ENCODE measurements at regions not wholly inside any gene's neighbourhood (a gene's known extent, or its start where the extent isn't known, plus 50 kb on each side); places are given as distances from the start of the nearest gene placed in this dataset.
"Not testable (repeated sequence)": the region's sequence is repeated elsewhere in the genome, so short reads cannot be mapped to it uniquely, and the experiment has no call there.

DNA sequence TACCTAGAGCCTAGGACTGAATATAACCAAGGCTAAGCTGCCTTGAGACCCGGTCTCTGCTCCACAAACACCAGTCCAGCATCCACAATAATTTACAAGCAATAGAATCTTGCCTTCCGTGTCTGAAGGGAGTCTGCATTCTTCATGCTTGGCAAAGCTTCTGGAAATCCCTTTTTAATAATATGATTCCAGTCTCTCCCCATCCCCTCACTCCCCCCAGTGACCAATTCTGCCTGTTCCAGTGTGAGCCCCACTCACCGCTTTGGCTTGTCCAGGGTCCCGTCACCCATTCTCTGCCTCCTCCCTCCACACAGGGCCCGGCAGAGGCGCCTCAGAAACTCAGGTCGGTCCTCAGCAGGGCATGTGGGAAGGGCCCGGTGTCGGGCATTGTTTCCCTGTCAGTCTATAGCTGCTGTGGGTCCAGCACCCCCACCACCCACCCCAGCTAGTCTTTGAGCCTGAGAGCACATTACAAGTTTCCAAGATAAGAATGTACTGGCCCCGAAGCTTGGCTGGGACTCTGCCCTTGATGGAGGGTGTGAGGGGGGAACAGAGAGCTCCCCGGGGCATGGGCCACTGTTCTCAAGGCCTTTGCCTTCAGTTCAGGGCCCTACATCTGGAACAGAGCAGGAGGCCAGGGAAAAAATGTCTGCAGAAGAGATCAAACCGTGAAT lies 129.7 kb upstream of the MYCN start:
- DNase-seq, result no peak

DNA sequence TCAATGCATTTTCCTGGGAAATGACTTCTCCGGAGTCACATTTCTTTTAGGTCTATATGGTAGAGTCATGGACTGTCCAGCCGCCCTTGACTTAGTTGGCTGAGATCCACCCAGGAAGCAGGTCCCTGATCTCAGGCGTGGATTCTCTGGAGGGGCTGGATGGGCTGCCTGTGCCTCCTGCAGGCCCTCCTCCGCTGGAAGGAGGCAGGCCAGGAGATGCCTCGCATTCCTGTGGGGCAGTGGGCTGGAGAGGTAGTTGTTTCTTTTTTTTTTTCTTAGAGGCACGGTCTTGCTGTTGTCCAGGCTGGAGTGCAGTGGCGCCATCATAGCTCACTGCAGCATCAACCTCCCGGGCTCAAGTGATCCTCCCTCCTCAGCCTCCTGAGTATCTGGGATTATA lies 129.0 kb upstream of the MYCN start:
- DNase-seq, result no peak

GRCh38 chr2:15812187-15812780 lies 128.1 kb upstream of the MYCN start:
- DNase-seq, result no peak

DNA sequence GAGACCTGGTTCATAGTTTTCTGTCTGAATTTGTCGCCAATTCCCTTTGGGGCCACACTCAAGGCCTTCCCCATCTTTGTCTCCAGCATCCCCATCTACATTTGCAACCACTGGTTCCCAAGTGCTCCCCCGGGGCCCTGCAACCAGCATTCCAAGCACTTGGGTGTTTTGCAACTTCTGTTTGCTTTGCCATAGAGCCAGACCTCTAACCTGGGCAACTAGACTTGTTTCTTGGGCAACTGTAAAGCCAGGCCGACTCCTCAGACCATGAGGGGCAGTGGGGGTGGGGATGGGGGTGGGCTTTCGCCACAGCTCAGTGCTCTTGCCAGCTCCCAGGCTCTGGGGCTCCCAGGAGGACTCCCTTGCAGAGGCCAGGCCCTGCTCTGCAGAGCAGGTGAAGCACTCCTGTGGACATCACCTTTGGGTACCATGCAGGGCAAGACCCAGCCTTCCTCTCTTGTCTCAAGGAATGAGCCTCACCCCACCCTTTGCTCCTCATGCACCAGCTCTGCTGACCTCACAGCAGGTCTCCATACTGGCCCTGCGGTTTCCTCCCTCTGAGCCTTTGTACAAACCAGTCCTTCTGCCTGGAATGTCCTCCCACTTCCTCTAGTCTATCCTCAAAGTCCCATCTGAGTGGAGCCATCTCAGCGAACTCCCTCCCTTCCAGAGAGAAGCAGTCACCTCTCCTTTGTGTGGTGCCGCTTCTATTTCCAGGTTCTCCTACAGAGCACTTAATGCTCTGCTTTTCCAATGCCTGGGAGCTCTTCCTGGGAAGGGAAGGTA lies 126.7 kb upstream of the MYCN start:
- DNase-seq, result no peak

DNA sequence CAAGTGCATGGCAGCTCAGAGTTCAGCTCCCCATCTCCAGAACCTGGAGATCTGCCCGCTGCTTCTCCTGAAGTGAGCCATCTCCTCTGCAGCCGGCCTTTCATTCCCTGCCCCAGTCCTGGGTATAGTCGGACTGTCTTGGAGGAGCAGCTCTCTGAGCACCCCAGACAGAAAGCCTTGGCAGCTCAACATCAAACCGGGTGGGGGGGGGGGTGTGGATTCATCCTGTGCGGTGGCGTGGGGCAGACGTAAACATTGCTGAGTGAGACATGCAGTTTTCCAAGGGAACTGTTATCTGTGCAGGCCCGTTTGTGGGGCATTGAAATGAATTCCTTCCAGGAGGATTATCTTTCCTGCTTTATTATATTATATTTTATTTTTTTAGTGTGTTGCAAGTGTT lies 125.9 kb upstream of the MYCN start:
- DNase-seq, result no peak

GRCh38 chr2:15814946-15815345 lies 125.4 kb upstream of the MYCN start:
- DNase-seq, result no peak

- DNase-seq, result no peak
These were observed 124.1 kb upstream of the MYCN start for GRCh38 chr2:15816226-15816625.

- no peak for DNase-seq
These were observed 123.5 kb upstream of the MYCN start for GRCh38 chr2:15816674-15817406.

DNA sequence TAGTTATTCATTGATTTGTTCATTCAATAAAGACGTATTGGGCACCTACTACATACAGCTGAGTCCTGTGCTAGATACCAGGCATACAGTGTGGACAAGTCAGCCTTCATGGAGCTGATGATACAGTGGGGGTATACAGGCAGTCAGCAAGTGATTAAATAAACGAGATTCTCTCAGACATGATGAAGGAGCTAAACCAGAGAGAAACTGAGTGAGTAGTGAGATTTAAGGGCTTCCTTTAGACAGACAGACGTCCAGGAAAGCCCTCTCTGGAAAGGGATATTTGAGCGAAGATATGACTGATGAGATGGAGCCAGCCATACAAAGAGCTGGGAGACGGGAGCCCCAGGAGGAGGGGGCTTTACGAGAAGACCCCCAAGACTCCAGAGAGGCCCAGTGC lies 122.6 kb upstream of the MYCN start:
- DNase-seq, result no peak

GRCh38 chr2:15818318-15818753 lies 122.0 kb upstream of the MYCN start:
- DNase-seq, result no peak

DNA sequence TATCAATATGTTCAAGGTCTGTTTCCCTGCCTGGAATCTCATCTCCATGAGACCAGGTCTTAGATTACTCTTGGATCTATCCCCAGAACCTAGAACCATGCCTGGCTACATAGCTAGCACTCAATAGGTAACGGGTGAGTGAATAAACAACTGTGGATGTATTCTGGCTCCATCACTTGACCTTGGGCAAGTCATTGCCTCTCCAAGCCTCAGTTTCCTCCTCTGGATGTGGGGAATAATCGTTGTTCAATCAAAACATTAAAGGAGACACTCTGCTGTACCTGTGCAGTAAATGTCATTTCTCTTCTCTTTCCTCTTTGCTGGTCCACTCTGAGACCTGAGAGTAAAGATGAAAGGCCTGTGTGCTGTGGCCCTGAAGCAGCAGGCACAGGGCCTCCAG lies 121.5 kb upstream of the MYCN start:
- no peak for DNase-seq

- no peak for DNase-seq
These were observed 120.6 kb upstream of the MYCN start for GRCh38 chr2:15819562-15820256.

DNA sequence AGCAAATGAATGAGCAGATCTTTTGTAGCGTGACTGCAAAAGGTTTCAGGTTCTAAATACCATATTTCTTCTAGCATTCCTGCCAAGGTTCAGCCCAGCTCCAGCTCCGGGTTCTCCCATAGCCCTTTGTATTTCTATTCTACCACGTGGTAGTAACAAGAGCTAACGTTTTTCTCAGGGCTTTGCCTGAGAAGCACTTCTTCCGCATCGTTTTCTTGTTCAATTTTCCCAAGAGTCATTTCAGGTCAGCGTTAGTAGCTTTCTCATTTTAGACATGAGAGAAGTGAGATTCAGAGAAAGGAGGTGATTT lies 120.1 kb upstream of the MYCN start:
- no peak for DNase-seq

DNA sequence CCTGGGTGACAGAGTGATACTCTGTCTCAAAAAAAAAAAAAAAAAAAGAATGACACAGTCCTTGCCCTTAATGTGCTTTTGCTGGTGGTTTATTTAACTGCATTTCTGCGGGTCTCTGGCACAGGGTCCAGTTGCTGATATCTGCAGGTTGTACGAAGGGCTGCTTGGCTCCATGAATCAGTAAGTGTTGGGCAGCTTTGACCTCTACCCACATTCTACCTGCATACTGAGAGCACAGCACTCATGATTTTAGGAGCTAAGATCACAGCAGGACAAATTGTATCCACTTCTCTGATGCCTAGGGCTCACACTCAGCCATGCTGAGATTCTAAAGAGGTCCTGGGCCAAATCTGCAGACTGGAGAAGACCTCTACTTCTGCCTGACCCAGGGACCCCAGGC lies 119.4 kb upstream of the MYCN start:
- DNase-seq, result no peak

DNA sequence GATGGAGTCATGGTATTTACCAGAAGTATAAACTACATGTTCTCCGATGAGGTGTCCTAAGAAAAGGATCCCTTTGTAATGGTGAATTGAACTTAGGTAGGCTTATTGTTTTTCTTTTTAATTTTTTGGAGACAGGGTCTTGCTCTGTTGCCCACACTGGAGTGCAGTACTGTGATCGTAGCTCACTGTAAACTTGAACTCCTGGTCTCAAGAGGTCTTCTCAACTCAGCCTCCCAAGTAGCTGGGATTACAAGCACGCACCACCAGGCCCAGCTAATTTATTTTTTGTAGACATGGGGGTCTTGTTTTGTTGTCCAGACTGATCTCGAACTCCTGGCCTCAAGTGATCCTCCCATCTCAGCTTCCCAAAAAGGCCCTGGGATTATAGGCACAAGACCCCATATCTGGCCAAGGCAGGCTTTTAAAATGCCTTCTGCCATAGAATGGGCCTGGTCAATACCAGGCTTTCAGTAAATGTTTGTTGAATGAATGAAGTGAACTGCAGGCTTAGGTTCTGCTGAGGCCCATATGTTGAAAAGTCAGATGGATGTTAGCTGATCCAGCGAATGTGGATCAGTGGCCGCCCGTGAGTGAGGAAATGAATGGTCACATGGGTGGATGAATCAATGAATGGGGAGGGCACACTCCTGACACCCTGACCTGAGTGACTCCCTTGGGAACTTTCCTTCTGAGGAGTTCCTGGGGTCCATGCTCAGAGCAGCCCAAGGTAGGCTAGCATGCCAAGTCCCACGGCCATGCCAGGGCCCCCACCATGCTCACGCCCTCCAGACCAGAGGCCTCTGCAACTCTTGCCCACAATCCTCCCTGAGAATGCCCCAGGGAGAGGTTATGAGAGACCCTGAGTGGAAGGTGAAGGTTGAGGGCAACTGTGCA lies 118.0 kb upstream of the MYCN start:
- DNase-seq, result no peak

DNA sequence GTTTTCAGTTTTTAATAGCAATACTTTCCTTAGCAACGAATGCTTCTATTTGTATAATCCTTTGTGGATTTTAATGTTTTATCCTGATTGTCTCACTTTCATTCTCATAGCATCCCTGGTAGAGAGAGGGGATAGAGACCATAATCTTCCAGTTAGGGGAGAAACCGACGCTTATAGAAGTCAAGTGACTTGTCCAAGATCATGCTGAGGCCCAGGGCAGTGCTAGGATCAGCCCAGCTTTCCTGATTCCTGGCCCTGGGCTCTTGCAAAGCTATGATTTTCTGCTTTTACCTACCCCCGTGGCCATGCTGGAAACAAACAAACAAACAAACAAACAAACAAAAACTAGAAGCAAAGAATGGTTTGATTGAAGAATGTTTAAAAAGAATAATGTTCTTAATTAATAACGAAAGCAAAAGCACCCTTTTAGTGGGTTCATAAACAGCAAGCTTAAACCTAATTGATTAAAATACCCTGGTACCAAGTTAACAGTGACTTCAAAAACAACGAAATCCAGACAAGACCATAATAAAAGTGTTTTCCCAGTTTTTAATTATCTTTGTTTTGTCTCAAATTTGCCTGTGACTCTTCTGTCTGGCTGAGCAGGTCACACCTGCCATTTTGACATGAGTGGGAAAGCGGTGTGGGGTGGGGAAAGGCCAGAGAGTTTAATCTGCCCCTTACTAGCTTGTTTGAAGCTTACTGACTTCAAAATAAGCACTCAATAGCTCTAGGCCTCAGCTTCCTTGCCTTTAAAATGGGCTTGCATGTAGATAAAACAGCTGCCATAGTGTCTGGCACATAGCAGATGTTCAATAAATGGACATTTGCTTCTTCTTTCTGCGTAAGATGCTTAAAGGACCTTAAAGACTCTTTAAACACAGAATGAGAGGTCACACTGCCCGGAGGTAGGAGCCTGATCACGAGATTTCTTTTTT lies 116.6 kb upstream of the MYCN start:
- no peak for DNase-seq

GRCh38 chr2:15824467-15824866 lies 115.9 kb upstream of the MYCN start:
- DNase-seq, result not testable (repeated sequence)

DNA sequence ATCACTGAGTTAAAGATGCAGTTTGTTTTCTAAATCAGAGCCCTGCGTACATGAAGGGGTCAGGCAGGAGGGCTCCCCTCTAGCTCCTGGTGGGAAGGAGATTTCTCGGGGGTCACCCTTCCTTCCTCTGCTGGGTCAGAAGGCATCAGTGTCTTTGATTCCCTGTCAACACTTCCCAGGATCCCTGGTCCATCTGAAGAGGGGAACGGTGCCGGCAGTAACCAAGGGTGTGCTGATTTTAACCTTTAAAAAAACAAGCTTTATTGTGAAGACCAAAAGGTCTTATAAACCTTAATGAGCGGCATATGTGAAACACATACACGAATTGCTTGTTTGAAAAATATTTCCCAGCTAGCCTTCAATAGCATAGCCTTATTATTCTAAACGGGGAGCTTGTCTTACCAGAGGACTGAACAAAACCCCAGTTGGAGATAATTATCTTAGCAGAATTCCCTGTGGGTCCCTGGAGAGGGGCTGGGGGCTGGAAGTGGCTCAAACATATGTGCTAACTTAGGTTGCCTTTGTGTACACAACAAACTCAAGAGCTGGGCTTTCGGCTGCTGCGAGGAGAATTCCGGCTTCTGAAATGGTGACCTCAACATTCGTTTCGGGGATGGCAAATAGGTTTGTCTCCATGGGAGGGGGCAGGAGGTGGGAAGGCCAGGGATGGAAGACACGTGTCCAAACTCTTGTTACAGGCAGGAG lies 114.9 kb upstream of the MYCN start:
- DNase-seq, result no peak

- DNase-seq, result no peak
These were observed 114.1 kb upstream of the MYCN start for GRCh38 chr2:15826273-15826717.

DNA sequence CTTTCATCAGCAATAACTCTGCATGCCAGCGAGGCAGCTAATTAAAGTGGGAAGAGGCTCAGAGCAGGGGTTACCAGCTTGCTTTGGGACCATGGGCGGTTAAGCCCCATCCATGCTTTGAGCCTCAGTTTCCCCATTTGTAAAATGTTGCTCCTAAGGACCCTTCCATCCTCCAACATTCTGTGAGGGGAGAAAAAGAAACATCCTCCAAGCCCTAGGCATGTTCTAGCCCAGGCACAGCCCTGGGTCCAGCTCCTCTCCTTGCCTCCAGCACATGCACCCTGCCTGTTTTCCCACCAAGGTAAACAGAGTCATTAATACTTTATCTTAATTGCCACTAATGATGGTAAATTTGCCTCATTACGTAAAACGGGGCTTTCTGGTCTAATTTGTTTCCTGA lies 113.3 kb upstream of the MYCN start:
- no peak for DNase-seq
